Germinal center (tissue), 1 donor: ENCODE measurements at regions not wholly inside any gene's neighbourhood (a gene's known extent, or its start where the extent isn't known, plus 50 kb on each side); places are given as distances from the start of the nearest gene placed in this dataset.
A peak's percentile ranks its signal among the peaks of the same experiment; 100 is the strongest.

Experiments
- DNase-seq: peaks from one replicate; pipeline ENCODE4 v3.0.0; 2012; ENCODE audit warnings: mixed read lengths, low spot score

DNA sequence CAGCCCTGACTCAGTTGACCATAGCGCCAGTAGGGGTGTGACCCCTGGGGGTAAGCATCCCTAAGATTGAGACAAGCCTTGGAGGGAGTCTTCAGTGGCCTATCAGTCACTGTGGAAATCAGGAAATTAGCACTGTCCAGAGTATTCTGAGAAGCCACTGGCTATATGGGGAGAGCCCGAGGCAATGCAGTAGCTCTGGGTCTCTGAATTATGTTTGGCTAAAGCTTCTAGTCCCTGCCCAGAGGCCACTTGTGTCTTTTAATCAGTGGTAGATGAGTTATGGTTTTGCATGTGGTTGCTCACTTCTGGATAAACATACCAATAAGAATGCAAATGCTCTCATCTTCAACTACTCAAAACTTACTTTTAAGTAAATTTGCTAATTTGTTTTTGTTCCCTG lies 100.6 kb upstream of the TOX3 start:
- no peak for DNase-seq

DNA sequence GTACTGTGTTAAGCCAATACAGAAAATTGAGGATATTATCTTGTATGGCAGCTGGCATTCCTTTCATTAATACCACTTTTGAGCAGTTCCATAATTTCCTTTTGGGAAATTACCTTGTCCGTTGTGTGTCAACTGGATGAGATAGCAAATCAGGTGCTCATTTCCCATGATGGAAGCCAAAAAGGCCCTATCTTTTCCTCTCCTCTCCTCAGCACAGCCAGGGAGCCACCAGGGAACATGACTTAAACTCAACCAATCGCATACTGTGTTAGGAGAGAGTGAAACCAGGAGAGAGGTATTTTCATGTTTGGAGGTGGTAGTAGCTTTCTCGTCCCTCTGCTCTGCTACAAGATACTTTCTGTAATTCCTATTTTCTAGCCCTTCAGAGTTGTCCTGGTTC lies 96.1 kb upstream of the TOX3 start:
- DNase-seq: no peak

DNA sequence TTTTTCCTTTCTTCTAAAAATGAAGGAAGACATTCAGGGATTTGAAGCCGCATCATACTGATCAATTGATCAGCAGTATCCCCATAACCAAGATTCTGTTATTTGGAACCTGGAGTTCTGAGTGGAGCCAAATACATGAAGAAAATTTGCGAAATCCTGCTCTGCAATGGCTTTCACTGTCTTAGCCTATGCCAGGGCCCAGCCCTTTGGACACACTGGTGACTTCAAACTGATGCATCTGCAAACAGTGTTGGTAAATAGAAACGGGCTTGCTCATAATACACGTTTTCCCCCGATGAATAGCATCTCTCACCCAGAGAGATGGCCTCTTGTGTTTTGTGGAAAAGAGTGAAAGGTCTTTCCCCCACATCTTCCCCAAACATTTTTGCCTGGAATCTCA lies 87.6 kb upstream of the TOX3 start:
- no peak for DNase-seq

DNA sequence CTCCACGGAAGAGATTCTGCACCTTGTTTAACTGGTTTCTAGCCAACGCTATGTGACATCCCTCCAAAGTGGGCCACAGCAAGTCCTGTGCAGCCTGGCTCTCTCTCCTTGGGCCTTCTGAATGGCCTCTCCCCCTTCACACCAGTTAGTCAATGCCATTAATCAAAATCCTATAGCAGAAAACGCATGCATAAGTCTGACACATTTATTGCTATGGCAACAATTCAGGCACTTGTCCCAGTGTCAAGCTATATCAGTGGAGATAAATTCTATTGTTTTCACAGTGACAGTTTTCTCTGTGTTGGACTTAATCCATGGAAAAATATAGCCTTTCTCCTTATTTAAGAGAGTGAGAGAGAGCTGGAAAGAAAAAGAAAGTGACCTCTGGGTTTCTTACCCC lies 87.2 kb upstream of the TOX3 start:
- DNase-seq: no peak

DNA sequence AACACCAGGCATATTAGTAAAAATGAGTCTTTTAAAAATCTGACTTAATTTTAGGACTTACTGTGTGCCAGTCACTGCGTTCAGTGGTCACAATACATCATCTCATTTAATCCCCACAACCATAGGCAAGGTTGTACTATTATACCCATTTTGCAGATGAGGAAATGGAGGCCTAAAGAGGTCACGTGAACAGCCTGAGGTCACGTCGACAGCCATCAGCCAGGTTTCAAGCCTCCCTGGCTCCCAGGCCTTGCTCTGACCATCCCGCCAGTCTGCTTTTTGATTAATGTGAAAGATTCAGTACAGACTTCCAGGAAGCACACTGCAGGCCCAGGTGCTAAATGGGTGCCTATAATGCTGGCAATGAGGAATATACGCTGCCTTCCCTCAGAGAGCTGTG lies 86.3 kb upstream of the TOX3 start:
- DNase-seq: no peak

DNA sequence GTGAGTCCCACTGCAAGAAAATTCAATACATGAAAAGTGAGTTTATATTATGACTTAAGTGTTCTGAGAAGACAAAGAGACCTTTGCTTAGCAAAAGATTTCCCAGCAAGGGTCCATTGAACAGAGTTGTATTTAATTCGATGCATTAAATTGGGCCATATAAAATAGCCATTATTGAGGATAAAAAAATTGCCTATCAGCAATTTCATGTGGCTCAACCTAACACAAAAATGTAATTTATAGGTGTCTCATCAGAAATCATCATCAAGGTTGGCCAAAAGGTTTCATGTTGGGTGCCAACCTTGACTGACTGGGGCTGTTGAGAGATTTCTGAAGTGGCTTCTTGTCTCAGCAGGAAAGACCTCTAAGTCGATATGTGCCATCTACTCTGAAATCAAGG lies 84.8 kb upstream of the TOX3 start:
- DNase-seq: no peak

DNA sequence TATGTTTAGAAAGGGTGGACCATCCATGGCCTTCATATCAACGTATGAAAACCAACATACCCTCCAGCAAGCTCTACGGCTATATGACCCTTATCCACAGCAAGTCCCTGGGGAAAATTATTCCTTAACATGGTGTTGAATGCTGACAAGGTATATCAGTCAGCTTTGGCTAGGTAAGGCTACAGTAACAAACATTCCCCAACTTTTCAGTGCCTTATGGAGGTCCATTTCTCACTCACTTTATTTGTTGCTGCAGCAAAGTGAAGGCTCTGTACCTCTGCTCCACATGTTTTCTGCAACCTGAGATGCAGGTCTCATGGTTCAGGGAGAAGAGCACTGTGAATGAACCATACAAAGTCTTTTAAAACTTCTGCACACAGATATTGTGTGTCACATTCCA lies 83.8 kb upstream of the TOX3 start:
- no peak for DNase-seq

DNA sequence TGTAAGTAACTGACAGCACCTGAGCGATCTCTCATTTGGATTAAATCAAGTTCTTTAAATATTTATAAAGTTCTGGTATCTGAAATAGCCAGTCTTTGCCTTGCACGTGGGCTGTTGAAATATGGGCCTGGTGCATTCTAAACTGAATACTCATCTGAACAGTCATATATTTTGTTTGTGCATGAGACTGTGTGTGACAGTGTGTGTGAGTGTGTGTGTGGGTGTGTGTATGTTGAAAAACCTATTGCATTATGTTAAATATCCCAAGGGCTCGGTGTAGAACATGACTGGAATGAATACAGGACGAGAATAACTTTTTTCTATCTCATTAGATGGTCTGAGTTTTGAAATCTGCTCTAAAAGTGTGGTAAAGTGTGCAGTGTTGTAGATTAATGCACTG lies 82.4 kb upstream of the TOX3 start:
- DNase-seq: no peak

DNA sequence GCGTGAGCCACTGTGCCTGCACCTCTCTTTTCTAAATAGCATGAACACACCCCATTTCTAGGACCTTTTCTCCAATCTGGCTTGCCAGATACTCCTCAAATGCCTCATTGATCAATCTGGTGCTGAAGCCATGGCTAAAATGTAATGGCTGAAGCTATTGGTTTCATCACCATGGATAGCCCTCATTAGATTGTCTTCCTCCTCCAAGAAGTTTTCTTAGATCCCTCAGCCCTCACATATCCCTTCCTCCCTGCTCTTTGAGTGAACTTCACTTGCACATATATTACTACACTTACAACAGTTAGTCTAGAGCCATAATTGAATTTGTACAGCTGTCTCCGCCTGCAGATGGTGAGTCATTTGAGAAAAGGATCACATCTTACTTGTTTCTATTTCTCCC lies 77.9 kb upstream of the TOX3 start:
- DNase-seq: no peak

DNA sequence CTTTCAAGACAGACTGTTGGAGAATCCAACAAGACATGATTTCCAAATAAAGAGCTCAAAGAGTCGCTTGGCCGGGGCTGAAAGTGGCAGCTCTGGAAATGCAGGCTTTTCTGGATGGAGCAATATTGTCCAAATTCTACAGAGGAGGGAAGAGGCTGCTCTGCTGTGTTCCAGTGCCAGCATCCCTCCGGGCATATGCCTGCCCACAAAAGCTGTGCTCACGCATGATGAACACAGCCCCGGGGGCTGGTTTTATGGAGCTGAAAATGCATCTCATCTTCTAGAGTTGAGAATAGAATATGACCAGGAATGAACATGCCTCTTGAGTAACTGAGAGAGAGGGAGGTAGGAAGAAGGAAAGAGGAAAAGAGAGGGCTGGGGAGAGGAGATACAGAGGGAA lies 74.7 kb upstream of the TOX3 start:
- DNase-seq: no peak

DNA sequence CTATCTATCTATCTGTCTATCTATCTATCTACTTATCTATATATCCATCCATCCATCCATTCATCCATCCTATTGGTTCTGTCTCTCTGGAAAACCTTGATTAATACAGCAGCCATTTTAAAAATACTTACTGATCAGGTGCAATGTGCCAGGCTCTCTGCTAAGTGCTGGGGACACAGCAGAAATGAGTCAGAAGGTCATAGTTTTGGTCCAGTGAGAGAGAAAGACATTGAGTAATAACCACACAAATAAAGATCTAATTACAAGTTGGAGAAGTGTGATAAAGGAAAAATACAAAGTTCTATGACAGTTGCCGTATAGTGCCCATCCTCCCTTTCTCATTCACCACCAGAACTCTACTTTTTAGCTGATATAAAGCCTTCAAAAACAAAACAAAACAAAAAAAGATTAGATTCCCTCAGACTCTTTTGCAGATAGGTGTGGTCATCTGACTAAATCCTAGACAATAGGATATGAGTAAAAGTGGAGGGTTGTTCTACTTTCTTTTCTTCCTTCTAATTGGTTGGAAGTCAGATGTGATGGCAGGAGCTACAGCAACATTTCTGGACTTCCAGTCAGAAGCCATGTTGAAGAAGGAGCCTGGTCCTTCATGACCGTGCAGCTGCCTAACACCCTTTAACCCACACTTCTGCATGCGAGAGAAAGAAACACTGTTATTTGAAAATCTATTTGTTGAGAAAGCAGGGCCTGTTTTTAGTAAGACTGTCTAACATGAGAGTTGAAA lies 72.0 kb upstream of the TOX3 start:
- no peak for DNase-seq

DNA sequence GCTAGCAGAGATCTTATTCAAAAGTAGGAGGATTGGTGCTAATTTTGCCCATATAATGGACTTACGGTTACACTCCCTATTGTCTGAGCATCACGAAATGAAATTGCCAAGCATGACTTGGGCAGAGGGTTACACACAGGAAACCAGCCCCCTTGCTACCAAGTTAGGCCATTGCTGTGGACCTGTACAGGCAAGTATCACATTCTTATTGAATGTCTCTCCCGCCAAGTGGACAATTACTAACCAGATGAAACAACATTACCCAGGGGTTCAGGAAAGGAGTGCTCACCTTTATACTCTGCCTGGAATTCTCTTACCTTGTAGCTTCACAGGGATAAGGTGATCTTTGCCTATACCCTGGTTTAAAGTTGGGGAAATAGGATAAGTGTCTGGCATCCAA lies 70.6 kb upstream of the TOX3 start:
- DNase-seq: no peak

DNA sequence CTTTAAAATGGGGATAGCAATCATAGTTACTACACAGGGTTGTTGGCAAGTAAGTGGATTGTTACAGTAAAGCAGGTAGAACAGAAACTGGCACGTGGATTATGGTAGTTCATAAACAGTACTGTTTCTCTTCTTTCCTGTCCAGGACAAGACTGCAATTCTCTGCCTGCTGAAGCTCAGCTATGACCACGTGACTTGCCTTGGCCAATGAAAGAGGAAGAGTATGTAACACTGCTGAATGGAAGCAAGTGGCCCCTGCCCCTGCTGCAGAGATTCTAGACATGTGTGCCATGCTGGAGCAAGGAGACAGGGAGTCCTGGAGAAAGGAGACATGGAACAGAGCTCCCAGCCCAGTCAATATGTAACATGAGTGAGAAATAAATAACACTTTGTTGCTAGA lies 66.6 kb upstream of the TOX3 start:
- peak; percentile 8 for DNase-seq

DNA sequence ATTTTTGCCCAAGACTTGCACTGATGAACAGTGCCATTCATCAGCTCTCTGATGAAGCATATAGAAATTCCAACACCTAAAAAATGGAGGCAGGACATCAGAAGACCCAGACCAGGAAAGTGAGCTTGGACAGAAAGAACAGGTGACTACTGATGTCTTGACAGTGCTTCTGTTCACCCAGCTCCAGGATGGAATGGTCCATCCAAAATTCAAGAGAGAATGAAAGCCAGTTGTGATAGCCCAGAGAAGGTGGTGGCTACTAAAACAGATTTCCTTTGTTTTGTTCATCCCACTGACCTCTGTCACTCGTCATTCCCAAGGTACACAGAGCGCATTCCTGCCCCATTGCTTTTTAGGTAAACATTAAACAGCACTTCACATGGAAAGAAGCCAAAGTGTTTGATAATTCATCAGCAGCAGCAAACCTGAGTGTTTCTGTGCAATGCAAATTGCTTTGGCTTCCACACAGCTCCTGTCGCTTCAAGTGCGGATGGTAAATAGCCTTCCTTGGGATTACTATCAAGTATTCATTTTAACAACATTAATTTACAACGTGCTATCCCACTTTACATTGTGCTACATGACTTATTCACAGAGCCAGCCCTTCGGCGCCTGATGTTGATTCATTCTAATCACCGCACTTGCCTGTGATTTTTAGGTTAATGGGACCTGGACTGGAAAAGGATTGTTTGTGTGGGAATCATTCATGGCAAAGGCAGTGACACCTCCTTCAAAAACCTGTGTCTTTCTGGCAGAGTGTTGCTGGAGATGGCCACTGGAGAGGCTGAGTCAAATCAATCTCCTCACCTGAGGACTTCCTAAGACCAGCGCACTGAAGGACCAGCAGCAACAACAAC lies 65.1 kb upstream of the TOX3 start:
- DNase-seq: no peak

DNA sequence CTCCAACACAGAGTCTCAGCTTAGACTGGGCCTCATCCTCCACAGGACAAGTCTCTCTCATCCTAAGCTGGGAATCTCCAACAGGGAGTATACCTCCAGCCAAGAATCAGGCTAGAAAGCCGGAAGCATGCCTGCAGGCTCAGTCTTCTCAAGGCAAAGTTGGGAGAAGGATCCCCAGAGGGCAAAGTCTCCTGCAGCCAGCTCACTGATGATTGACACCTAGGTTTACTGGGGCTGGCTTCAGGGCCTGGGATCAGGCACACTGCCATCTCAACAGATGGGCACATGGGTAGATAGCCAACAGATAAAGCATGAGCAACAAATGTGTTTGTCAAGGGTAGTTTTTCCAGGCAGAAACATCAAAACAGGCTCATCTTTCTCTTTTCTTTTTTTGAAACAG lies 56.1 kb upstream of the TOX3 start:
- no peak for DNase-seq

DNA sequence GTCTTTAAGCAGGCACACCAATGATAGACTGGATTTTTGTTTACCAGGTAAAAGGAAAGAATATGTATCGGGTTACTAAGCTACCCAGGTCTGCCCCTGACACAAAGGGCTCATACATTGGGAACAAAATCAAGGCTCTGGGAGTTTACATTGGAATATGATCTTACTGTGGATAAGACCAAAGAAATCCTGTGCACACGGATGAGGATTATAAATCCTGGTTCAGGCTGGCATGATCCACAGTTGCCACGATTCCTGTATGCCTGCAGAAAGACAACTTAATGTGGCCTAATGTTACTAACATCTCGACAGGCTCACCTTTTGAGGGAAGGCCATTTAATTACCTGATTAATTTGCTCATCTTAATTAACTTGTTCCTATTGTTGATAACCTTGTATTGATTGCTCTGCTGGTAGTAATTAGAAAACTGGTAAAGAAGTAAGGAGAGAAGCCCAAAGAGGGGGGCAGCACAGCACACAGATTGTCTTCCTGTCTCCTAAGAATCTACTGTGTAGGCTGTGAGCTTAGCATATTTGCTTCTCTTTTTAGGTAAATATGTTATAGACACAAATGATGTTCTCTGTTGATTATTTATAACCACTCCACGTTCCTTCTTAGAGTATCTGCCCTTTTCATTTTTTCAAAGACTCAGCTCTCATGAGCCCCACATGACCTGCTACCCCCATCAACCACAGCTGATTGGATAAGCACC lies 51.0 kb upstream of the TOX3 start:
- DNase-seq: no peak

DNA sequence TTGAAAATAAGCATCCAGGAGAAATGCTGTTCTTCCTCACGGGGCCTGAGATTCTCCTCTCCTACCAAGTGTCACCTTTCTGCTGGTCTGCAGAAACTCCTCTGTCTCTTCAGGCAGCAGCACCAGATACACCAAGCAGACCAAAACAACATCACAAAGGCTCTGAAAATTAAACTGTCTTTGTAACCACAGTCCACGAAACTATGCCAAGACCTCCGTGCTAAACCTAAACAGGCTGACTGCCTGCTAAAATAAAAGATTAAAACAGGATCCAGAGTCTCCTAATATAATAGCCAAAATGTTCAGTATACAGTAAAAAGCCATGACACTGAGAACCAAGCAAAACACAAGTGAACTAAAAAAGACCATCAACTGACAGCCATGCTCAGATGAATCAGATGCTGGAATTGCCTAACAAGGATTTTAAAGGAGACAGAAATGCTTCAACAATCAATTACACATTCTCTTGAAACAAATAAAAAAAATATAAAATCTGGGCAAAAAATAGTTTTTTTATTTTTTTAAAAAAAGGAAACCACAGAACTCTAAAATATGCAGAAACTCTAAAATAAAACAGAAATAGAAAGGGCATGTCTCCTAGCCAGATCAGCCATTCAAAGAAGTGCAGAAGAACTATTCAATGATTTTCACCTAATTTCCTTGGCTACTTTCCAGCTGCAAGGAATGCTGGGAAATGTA lies 50.3 kb upstream of the TOX3 start:
- DNase-seq: no peak
